ENCODE measurements at regions not wholly inside any gene's neighbourhood (a gene's known extent, or its start where the extent isn't known, plus 50 kb on each side); places are given as distances from the start of the nearest gene placed in this dataset.

GRCh38 chr12:91874086-91874865 lies 271.4 kb downstream of the BTG1 start:
- Mint-ChIP-seq H3K36me3 (ENCODE audit: low read depth) (no peaks in the 10 kb centered on the region), H3K27ac (ENCODE audit: unreplicated experiment) (no peak overlapping the region), H3K4me3 (no peak overlapping the region), H3K9me3 (peaks cover 2% of the 10 kb centered on the region), H3K4me1 (peaks cover 4% of the 10 kb centered on the region), H3K27me3 (ENCODE audit: low read depth) (no peaks in the 10 kb centered on the region)
- no peak for DNase-seq (ENCODE audit: low read depth, low spot score)
- no peak for TF ChIP-seq CTCF (conservative IDR thresholded peaks at IDR 0.05)

- Mint-ChIP-seq H3K9me3 (peaks cover 2% of the 10 kb centered on the region), H3K27ac (ENCODE audit: unreplicated experiment) (no peak overlapping the region), H3K27me3 (ENCODE audit: low read depth) (no peaks in the 10 kb centered on the region), H3K4me3 (no peak overlapping the region), H3K36me3 (ENCODE audit: low read depth) (no peaks in the 10 kb centered on the region), H3K4me1 (peaks cover 16% of the 10 kb centered on the region)
- no peak for TF ChIP-seq CTCF (conservative IDR thresholded peaks at IDR 0.05)
- DNase-seq (ENCODE audit: low read depth, low spot score) = no peak
Observed at GRCh38 chr12:91871751-91872150, 273.9 kb downstream of the BTG1 start.

GRCh38 chr12:91870872-91871707 lies 274.6 kb downstream of the BTG1 start:
- no peaks in the 10 kb centered on the region for H3K36me3 Mint-ChIP-seq (ENCODE audit: low read depth)
- no peak for DNase-seq (ENCODE audit: low read depth, low spot score)
- TF ChIP-seq CTCF (conservative IDR thresholded peaks at IDR 0.05) = no peak
- no peak overlapping the region for H3K27ac Mint-ChIP-seq (ENCODE audit: unreplicated experiment)
- H3K9me3 Mint-ChIP-seq = peaks cover 2% of the 10 kb centered on the region
- no peak overlapping the region for H3K4me3 Mint-ChIP-seq
- H3K27me3 Mint-ChIP-seq (ENCODE audit: low read depth) = no peaks in the 10 kb centered on the region
- H3K4me1 Mint-ChIP-seq = peaks cover 20% of the 10 kb centered on the region

GRCh38 chr12:91868054-91868453 lies 277.6 kb downstream of the BTG1 start:
- Mint-ChIP-seq H3K36me3 (ENCODE audit: low read depth) (peaks cover 4% of the 10 kb centered on the region), H3K4me1 (peaks cover 20% of the 10 kb centered on the region), H3K9me3 (peaks cover 5% of the 10 kb centered on the region), H3K27me3 (ENCODE audit: low read depth) (no peaks in the 10 kb centered on the region), H3K27ac (ENCODE audit: unreplicated experiment) (no peak overlapping the region), H3K4me3 (no peak overlapping the region)
- TF ChIP-seq CTCF (conservative IDR thresholded peaks at IDR 0.05) = no peak
- no peak for DNase-seq (ENCODE audit: low read depth, low spot score)

- peaks cover 4% of the 10 kb centered on the region for H3K36me3 Mint-ChIP-seq (ENCODE audit: low read depth)
- H3K4me3 Mint-ChIP-seq = no peak overlapping the region
- H3K27ac Mint-ChIP-seq (ENCODE audit: unreplicated experiment) = no peak overlapping the region
- peaks cover 25% of the 10 kb centered on the region for H3K4me1 Mint-ChIP-seq
- TF ChIP-seq CTCF (conservative IDR thresholded peaks at IDR 0.05) = no peak
- H3K9me3 Mint-ChIP-seq = peaks cover 5% of the 10 kb centered on the region
- H3K27me3 Mint-ChIP-seq (ENCODE audit: low read depth) = no peaks in the 10 kb centered on the region
- no peak for DNase-seq (ENCODE audit: low read depth, low spot score)
Observed at GRCh38 chr12:91866566-91866965, 279.1 kb downstream of the BTG1 start.
